Posterior cingulate gyrus (tissue), 11 donors: ENCODE measurements at regions not wholly inside any gene's neighbourhood (a gene's known extent, or its start where the extent isn't known, plus 50 kb on each side); places are given as distances from the start of the nearest gene placed in this dataset.
"Not testable (repeated sequence)": the region's sequence is repeated elsewhere in the genome, so short reads cannot be mapped to it uniquely, and the experiment has no call there.

ENCODE experiments used
- DNase-seq, 10 donors: peaks; one replicate each; pipeline versions ENCODE4 v3.0.0 to v3.0.0-alpha.2; 2020 to 2021; ENCODE audit warnings: mixed read lengths in 3 of 10
- intact Hi-C: fragments of 100-400 bp; cut with DNase I; formaldehyde crosslinking; loops from one replicate; pipeline ENCODE4 v1.15.1; 2023

- DNase-seq: no peak
- intact Hi-C loops: no loop called here
Observed at GRCh38 chr22:26910845-26911244, 253.5 kb downstream of the MIAT start.

GRCh38 chr22:26912655-26913345 lies 255.4 kb downstream of the MIAT start:
- intact Hi-C loops: no loop called here
- no peak for DNase-seq

- intact Hi-C loops: no loop called here
- no peak for DNase-seq
Observed at GRCh38 chr22:26914519-26915185, 257.3 kb downstream of the MIAT start.

GRCh38 chr22:26916236-26916635 lies 258.8 kb downstream of the MIAT start:
- DNase-seq: no peak
- intact Hi-C loops: no loop called here

GRCh38 chr22:26918226-26918625 lies 260.8 kb downstream of the MIAT start:
- intact Hi-C loops: no loop called here
- DNase-seq: no peak

GRCh38 chr22:26921726-26922125 lies 264.3 kb downstream of the MIAT start:
- intact Hi-C loops: no loop called here
- DNase-seq: no peak

- intact Hi-C loops: no loop called here
- DNase-seq: no peak
Observed at GRCh38 chr22:26922806-26923205, 265.4 kb downstream of the MIAT start.

- intact Hi-C loops: no loop called here
- no peak for DNase-seq
Observed at GRCh38 chr22:26923531-26923930, 266.1 kb downstream of the MIAT start.

GRCh38 chr22:26927821-26928220 lies 270.4 kb downstream of the MIAT start:
- intact Hi-C loops: no loop called here
- peak in 1 of 10 donors; percentile 75 for DNase-seq

GRCh38 chr22:26931471-26931870 lies 274.1 kb downstream of the MIAT start:
- no peak for DNase-seq

GRCh38 chr22:26933105-26933590 lies 275.8 kb downstream of the MIAT start:
- intact Hi-C loops: no loop called here
- DNase-seq: no peak

More at GRCh38 chr22:26931471-26931870, 274.1 kb downstream of the MIAT start:
- intact Hi-C loops: no loop called here

GRCh38 chr22:26937213-26937612 lies 279.8 kb downstream of the MIAT start:
- intact Hi-C loops: no loop called here
- DNase-seq: no peak

- DNase-seq: no peak
- intact Hi-C loops: no loop called here
Observed at GRCh38 chr22:26939466-26939865, 282.1 kb downstream of the MIAT start.

- intact Hi-C loops: no loop called here
- no peak for DNase-seq
Observed at GRCh38 chr22:26941896-26942636, 284.7 kb downstream of the MIAT start.

- DNase-seq: no peak
- intact Hi-C loops: no loop called here
Observed at GRCh38 chr22:26942637-26942957, 285.2 kb downstream of the MIAT start.

GRCh38 chr22:26945565-26945964 lies 288.2 kb downstream of the MIAT start:
- intact Hi-C loops: no loop called here
- no peak for DNase-seq

GRCh38 chr22:26949193-26949592 lies 291.8 kb downstream of the MIAT start:
- no peak for DNase-seq
- intact Hi-C loops: no loop called here

- DNase-seq, intact Hi-C loops: not testable (repeated sequence)
Observed at GRCh38 chr22:26951139-26951538, 293.8 kb downstream of the MIAT start.

- no peak for DNase-seq
- intact Hi-C loops: no loop called here
Observed at GRCh38 chr22:26952004-26952403, 294.6 kb downstream of the MIAT start.

GRCh38 chr22:26952451-26953011 lies 295.1 kb downstream of the MIAT start:
- intact Hi-C loops: no loop called here

More at GRCh38 chr22:26952451-26953011, 295.1 kb downstream of the MIAT start:
- DNase-seq: no peak
